Endodermal cell (in vitro differentiated cells): ENCODE measurements at regions not wholly inside any gene's neighbourhood (a gene's known extent, or its start where the extent isn't known, plus 50 kb on each side); places are given as distances from the start of the nearest gene placed in this dataset.

Experiments used
- DNase-seq: peaks from one replicate; pipeline ENCODE4 v3.0.0-alpha.2; 2017
- H3K27ac ChIP-seq: 2 replicates; pipeline ENCODE4 v1.5.1; 2013; ENCODE audit warnings: mild to moderate bottlenecking, low read depth, low read length, moderate library complexity
- H3K27me3 ChIP-seq: 2 replicates; pipeline ENCODE4 v1.6.1; 2013; ENCODE audit warnings: mild to moderate bottlenecking, low read length, moderate library complexity; ENCODE audit not compliant: insufficient read depth, control insufficient read depth, poor library complexity, severe bottlenecking
- H3K36me3 ChIP-seq: 2 replicates; pipeline ENCODE4 v1.7.0; 2013; ENCODE audit warnings: mild to moderate bottlenecking, low read length, moderate library complexity; ENCODE audit not compliant: control insufficient read depth, insufficient read depth
- H3K4me1 ChIP-seq: one replicate; pipeline ENCODE4 v1.7.0; 2013; ENCODE audit warnings: low read length; ENCODE audit not compliant: control insufficient read depth, insufficient read depth
- H3K4me3 ChIP-seq: 2 replicates; pipeline ENCODE4 v1.5.1; 2013; ENCODE audit warnings: mild to moderate bottlenecking, low read length, moderate library complexity
- H3K9ac ChIP-seq: 2 replicates; pipeline ENCODE4 v1.6.1; 2013; ENCODE audit warnings: mild to moderate bottlenecking, low read length, moderate library complexity; ENCODE audit not compliant: poor library complexity, severe bottlenecking; ENCODE audit errors: extremely low read depth
- H3K9me3 ChIP-seq: 2 replicates; pipeline ENCODE4 v1.6.1; 2013; ENCODE audit warnings: mild to moderate bottlenecking, low read length, moderate library complexity; ENCODE audit not compliant: control insufficient read depth
- H3K27ac Mint-ChIP-seq: 2 replicates; pipeline ENCODE4 v1.8.0; 2020; ENCODE audit warnings: mixed read lengths
- H3K27me3 Mint-ChIP-seq: 2 replicates; pipeline ENCODE4 v1.8.0; 2021; ENCODE audit warnings: mild to moderate bottlenecking, mixed read lengths; ENCODE audit not compliant: insufficient read depth
- H3K36me3 Mint-ChIP-seq: 2 replicates; pipeline ENCODE4 v1.8.0; 2020; ENCODE audit warnings: low read depth, mixed read lengths
- H3K4me1 Mint-ChIP-seq: 2 replicates; pipeline ENCODE4 v1.8.0; 2020; ENCODE audit warnings: mixed read lengths
- H3K4me3 Mint-ChIP-seq: 2 replicates; pipeline ENCODE4 v1.8.0; 2020; ENCODE audit warnings: mild to moderate bottlenecking, moderate library complexity, mixed read lengths
- H3K9me3 Mint-ChIP-seq: 2 replicates; pipeline ENCODE4 v1.8.0; 2020; ENCODE audit warnings: mild to moderate bottlenecking, mixed read lengths
- WGBS, 2 experiments: methylation state at CpG; one replicate each; pipeline versions ENCODE4 v1.1.5 to v1.1.7; 2013; ENCODE audit warnings: missing lambda C conversion rate in 2 of 2, mixed read lengths in 1 of 2; ENCODE audit not compliant: insufficient coverage in 1 of 2, insufficient read length in 1 of 2; 5-methylcytosine and 5-hydroxymethylcytosine counted together
- TF ChIP-seq, protein P1 (sequence below): fragments of 200-600 bp; sonication (generic); conservative IDR thresholded peaks from 2 replicates; pipeline ENCODE4 v1.5.0; 2021; ENCODE audit warnings: antibody characterized with exemption, mild to moderate bottlenecking

- H3K4me1 Mint-ChIP-seq = peaks cover 3% of the 10 kb centered on the region
These were observed 403.1 kb downstream of the TMEM232 start for GRCh38 chr5:110323357-110323756.

DNA sequence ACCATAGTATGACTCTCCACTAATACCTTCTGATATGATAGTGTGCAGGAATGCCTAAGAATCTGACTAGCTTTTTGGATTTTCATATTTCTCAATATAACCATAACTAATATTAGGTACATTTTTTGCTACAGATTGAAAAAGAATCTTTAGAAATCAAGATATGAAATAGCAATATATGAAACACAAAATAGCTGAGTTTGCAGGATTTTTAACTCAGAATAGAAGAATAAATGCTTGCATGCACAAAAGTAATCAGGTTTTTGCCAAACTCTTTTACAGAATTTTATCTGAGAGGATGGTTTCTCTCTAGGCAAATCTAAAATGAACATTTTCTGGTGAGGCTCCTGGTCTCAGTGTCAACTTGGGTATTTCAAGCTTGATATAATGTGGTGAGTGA lies 402.6 kb downstream of the TMEM232 start:
- Mint-ChIP-seq H3K36me3 (no peaks in the 10 kb centered on the region), H3K9me3 (no peaks in the 10 kb centered on the region), H3K27me3 (no peaks in the 10 kb centered on the region), H3K4me3 (no peak overlapping the region), H3K4me1 (peaks cover 3% of the 10 kb centered on the region), H3K27ac (no peak overlapping the region)
- Histone ChIP-seq H3K9me3 (no peaks in the 10 kb centered on the region), H3K9ac (no peak overlapping the region), H3K27me3 (peaks cover 4% of the 10 kb centered on the region), H3K27ac (no peak overlapping the region), H3K4me1 (no peaks in the 10 kb centered on the region), H3K36me3 (no peaks in the 10 kb centered on the region), H3K4me3 (no peak overlapping the region)
- TF ChIP-seq, protein P1, sequence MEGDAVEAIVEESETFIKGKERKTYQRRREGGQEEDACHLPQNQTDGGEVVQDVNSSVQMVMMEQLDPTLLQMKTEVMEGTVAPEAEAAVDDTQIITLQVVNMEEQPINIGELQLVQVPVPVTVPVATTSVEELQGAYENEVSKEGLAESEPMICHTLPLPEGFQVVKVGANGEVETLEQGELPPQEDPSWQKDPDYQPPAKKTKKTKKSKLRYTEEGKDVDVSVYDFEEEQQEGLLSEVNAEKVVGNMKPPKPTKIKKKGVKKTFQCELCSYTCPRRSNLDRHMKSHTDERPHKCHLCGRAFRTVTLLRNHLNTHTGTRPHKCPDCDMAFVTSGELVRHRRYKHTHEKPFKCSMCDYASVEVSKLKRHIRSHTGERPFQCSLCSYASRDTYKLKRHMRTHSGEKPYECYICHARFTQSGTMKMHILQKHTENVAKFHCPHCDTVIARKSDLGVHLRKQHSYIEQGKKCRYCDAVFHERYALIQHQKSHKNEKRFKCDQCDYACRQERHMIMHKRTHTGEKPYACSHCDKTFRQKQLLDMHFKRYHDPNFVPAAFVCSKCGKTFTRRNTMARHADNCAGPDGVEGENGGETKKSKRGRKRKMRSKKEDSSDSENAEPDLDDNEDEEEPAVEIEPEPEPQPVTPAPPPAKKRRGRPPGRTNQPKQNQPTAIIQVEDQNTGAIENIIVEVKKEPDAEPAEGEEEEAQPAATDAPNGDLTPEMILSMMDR = no peak
- no peak for DNase-seq

More at GRCh38 chr5:110323357-110323756, 403.1 kb downstream of the TMEM232 start:
- Histone ChIP-seq H3K27me3 (peaks cover 4% of the 10 kb centered on the region), H3K36me3 (no peaks in the 10 kb centered on the region), H3K4me1 (no peaks in the 10 kb centered on the region), H3K9me3 (no peaks in the 10 kb centered on the region), H3K9ac (no peak overlapping the region), H3K27ac (no peak overlapping the region), H3K4me3 (no peak overlapping the region)
- DNase-seq = no peak
- 87 to 100% methylated on average over 1 of the region's 1 CpG for WGBS, 2 experiments
- TF ChIP-seq, protein P1 = no peak
- no peaks in the 10 kb centered on the region for H3K27me3 Mint-ChIP-seq
- no peaks in the 10 kb centered on the region for H3K9me3 Mint-ChIP-seq
- H3K36me3 Mint-ChIP-seq = no peaks in the 10 kb centered on the region
- no peak overlapping the region for H3K4me3 Mint-ChIP-seq
- no peak overlapping the region for H3K27ac Mint-ChIP-seq

- no peak overlapping the region for H3K4me3 ChIP-seq
- Mint-ChIP-seq H3K4me1 (peaks cover 4% of the 10 kb centered on the region), H3K27me3 (no peaks in the 10 kb centered on the region), H3K36me3 (no peaks in the 10 kb centered on the region), H3K27ac (no peak overlapping the region), H3K9me3 (no peaks in the 10 kb centered on the region), H3K4me3 (no peak overlapping the region)
- no peak overlapping the region for H3K9ac ChIP-seq
- TF ChIP-seq, protein P1 = no peak
- no peaks in the 10 kb centered on the region for H3K9me3 ChIP-seq
- H3K27ac ChIP-seq = no peak overlapping the region
- H3K4me1 ChIP-seq = no peaks in the 10 kb centered on the region
- peaks cover 4% of the 10 kb centered on the region for H3K27me3 ChIP-seq
- 100% methylated on average over 1 of the region's 1 CpG; no CpG with 5 or more reads in 1 of the 2 experiments for WGBS, 2 experiments
- H3K36me3 ChIP-seq = no peaks in the 10 kb centered on the region
- DNase-seq = no peak
These were observed 401.6 kb downstream of the TMEM232 start for GRCh38 chr5:110324876-110325275.
